KMS-11 (cell line): ENCODE measurements at regions not wholly inside any gene's neighbourhood (a gene's known extent, or its start where the extent isn't known, plus 50 kb on each side); places are given as distances from the start of the nearest gene placed in this dataset.
"Not testable (repeated sequence)": the region's sequence is repeated elsewhere in the genome, so short reads cannot be mapped to it uniquely, and the experiment has no call there.

Source experiments
- H2AFZ ChIP-seq: fragments of 200-600 bp; sonication (generic); 2 replicates; pipeline ENCODE4 v1.6.1; 2016; ENCODE audit warnings: antibody characterized with exemption, mixed run types, low read depth
- H3K27ac ChIP-seq: fragments of 200-600 bp; sonication (generic); 2 replicates; pipeline ENCODE4 v1.6.1; 2016; ENCODE audit warnings: mild to moderate bottlenecking, mixed run types
- H3K27me3 ChIP-seq: fragments of 200-600 bp; sonication (generic); 2 replicates; pipeline ENCODE4 v1.6.1; 2017; ENCODE audit warnings: mild to moderate bottlenecking, low read depth, mixed run types, moderate library complexity; ENCODE audit not compliant: insufficient read depth
- H3K36me3 ChIP-seq: fragments of 200-600 bp; sonication (generic); 2 replicates; pipeline ENCODE4 v1.6.1; 2017; ENCODE audit warnings: mild to moderate bottlenecking, mixed run types; ENCODE audit not compliant: insufficient read depth
- H3K4me1 ChIP-seq: fragments of 200-600 bp; sonication (generic); 2 replicates; pipeline ENCODE4 v1.6.1; 2016; ENCODE audit warnings: mild to moderate bottlenecking, low read depth, mixed run types; ENCODE audit not compliant: poor library complexity, severe bottlenecking
- H3K4me2 ChIP-seq: fragments of 200-600 bp; sonication (generic); 2 replicates; pipeline ENCODE4 v1.7.0; 2016; ENCODE audit warnings: mild to moderate bottlenecking, mixed run types
- H3K4me3 ChIP-seq: fragments of 200-600 bp; sonication (generic); IDR thresholded peaks from 2 replicates; pipeline ENCODE4 v1.6.1; 2017; ENCODE audit warnings: low read depth, low read length, mixed read lengths; ENCODE audit not compliant: insufficient read depth
- H3K79me2 ChIP-seq: fragments of 200-600 bp; sonication (generic); 2 replicates; pipeline ENCODE4 v1.6.1; 2016; ENCODE audit warnings: low read depth, mixed run types; ENCODE audit not compliant: insufficient read depth
- H3K9ac ChIP-seq: fragments of 200-600 bp; sonication (generic); 2 replicates; pipeline ENCODE4 v1.6.1; 2016; ENCODE audit warnings: mild to moderate bottlenecking, mixed run types
- H4K20me1 ChIP-seq: fragments of 200-600 bp; sonication (generic); 2 replicates; pipeline ENCODE4 v1.6.1; 2016; ENCODE audit warnings: mild to moderate bottlenecking, mixed run types; ENCODE audit not compliant: insufficient read depth
- TF ChIP-seq, protein P1 (sequence below): fragments of 200-600 bp; sonication (generic); conservative IDR thresholded peaks from 2 replicates; pipeline ENCODE4 v1.6.1; 2017; ENCODE audit warnings: low read depth, mild to moderate bottlenecking, antibody characterized with exemption, low read length, moderate library complexity, mixed read lengths

GRCh38 chr12:90706036-90706435, 248.9 kb downstream of the CCER1 start:
- no peak overlapping the region for H3K9ac ChIP-seq
- H4K20me1 ChIP-seq, result no peaks in the 10 kb centered on the region
- H3K4me2 ChIP-seq, result no peak overlapping the region
- no peaks in the 10 kb centered on the region for H3K79me2 ChIP-seq
- no peaks in the 10 kb centered on the region for H3K27me3 ChIP-seq
- no peak overlapping the region for H3K27ac ChIP-seq
- TF ChIP-seq, protein P1, sequence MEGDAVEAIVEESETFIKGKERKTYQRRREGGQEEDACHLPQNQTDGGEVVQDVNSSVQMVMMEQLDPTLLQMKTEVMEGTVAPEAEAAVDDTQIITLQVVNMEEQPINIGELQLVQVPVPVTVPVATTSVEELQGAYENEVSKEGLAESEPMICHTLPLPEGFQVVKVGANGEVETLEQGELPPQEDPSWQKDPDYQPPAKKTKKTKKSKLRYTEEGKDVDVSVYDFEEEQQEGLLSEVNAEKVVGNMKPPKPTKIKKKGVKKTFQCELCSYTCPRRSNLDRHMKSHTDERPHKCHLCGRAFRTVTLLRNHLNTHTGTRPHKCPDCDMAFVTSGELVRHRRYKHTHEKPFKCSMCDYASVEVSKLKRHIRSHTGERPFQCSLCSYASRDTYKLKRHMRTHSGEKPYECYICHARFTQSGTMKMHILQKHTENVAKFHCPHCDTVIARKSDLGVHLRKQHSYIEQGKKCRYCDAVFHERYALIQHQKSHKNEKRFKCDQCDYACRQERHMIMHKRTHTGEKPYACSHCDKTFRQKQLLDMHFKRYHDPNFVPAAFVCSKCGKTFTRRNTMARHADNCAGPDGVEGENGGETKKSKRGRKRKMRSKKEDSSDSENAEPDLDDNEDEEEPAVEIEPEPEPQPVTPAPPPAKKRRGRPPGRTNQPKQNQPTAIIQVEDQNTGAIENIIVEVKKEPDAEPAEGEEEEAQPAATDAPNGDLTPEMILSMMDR, result no peak
- H3K36me3 ChIP-seq, result no peaks in the 10 kb centered on the region
- H3K4me3 ChIP-seq, result no peak overlapping the region
- H2AFZ ChIP-seq, result no peak overlapping the region
- no peaks in the 10 kb centered on the region for H3K4me1 ChIP-seq

DNA sequence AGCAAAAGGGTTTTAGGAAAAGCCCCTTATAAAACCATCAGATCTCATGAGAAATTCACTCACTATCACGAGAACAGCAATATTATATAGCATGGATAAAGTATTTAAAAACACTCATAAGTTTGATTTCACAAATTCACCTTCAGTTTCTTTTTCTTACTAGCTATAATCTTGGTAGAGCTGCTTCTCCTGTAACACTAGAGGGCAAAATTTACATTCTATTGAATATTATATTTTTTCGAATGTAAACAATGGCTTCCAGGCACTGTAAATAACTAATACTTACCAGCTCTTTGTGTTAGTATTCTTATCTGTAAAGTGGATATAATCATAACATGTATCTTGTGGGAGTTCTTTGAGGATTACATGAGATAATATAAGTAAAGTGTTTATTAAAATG, 259.6 kb downstream of the CCER1 start:
- Histone ChIP-seq H3K79me2 (no peaks in the 10 kb centered on the region), H3K4me2 (no peak overlapping the region), H3K9ac (no peak overlapping the region), H3K4me1 (peaks cover under 1% of the 10 kb centered on the region), H3K4me3 (no peak overlapping the region), H3K36me3 (no peaks in the 10 kb centered on the region), H2AFZ (no peak overlapping the region), H3K27ac (no peak overlapping the region), H4K20me1 (no peaks in the 10 kb centered on the region), H3K27me3 (no peaks in the 10 kb centered on the region)
- TF ChIP-seq, protein P1, result no peak

DNA sequence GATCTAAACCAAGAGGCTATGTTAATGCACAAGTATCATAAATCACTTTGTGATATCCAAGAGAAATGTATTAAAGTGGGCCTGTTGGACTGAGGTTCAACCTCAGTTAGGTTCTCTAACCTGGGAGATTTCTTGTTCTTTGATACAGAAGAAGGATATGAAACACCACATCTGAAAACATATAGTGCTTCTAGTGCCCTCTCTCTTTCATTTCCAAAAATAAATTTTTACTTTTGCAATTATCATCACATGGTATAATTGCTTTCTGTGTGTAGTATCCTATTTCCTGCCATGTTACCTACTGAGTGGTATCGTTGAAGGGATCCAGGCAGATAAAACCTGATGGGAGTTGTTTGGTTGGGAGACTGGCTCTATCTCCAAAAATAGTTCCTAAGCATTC, 264.9 kb downstream of the CCER1 start:
- Histone ChIP-seq H3K9ac (no peak overlapping the region), H2AFZ (no peak overlapping the region), H3K79me2 (no peaks in the 10 kb centered on the region), H3K27ac (no peak overlapping the region), H3K36me3 (no peaks in the 10 kb centered on the region), H3K27me3 (no peaks in the 10 kb centered on the region), H3K4me2 (peak overlapping the region; percentile 4; the same call in 1 of the 2 replicates), H3K4me1 (peaks cover 17% of the 10 kb centered on the region), H3K4me3 (no peak overlapping the region), H4K20me1 (no peaks in the 10 kb centered on the region)
- TF ChIP-seq, protein P1, result no peak

DNA sequence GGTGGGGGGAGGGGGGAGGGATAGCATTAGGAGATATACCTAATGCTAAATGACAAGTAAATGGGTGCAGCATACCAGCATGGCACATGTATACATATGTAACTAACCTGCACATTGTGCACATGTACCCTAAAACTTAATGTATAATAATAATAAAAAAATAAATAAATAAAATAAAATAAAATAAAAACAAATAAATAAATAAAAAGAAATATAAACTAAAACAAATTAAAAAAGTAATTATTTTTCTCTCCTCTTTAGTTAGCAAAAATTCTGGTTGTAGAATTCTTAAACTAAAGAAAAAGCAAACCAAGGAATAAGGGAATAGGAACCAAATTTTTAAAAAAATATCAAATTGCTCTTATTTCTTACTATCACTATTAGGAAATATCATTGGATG, 267.3 kb downstream of the CCER1 start:
- H3K27ac ChIP-seq, H3K27me3 ChIP-seq, H3K4me3 ChIP-seq, H3K9ac ChIP-seq, H3K79me2 ChIP-seq, H3K4me2 ChIP-seq, H4K20me1 ChIP-seq, H3K36me3 ChIP-seq, H2AFZ ChIP-seq: not testable (repeated sequence)
- H3K4me1 ChIP-seq, result peaks cover 17% of the 10 kb centered on the region

DNA sequence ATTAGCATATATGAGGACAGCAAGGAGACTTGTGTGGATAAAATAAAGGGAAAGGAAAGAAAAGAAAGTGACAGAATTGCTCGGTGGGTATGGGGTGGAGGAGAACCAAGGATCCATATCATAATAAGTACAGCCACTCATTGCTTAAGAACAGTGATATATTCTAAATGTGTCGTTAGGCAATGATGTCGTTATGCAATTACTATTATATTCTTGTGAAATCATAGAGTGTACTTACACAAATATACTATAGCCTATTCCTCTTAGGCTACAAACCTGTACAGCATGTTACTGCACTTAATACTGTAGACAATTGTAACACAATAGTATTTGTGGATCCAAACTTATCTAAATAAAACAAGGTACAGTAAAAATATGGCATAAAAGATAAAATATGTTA, 271.1 kb downstream of the CCER1 start:
- H3K4me3 ChIP-seq, result no peak overlapping the region
- H3K79me2 ChIP-seq, result no peaks in the 10 kb centered on the region
- H3K4me1 ChIP-seq, result peaks cover 1% of the 10 kb centered on the region
- H3K9ac ChIP-seq, result no peak overlapping the region
- TF ChIP-seq, protein P1, result no peak
- H4K20me1 ChIP-seq, result no peaks in the 10 kb centered on the region
- H3K27ac ChIP-seq, result no peak overlapping the region
- H3K4me2 ChIP-seq, result no peak overlapping the region
- H3K27me3 ChIP-seq, result no peaks in the 10 kb centered on the region
- H2AFZ ChIP-seq, result no peak overlapping the region
- H3K36me3 ChIP-seq, result no peaks in the 10 kb centered on the region
